ENCODE measurements at regions not wholly inside any gene's neighbourhood (a gene's known extent, or its start where the extent isn't known, plus 50 kb on each side); places are given as distances from the start of the nearest gene placed in this dataset.

- TF ChIP-seq CTCF (IDR thresholded peaks at IDR 0.05) (no peak), POLR2A (IDR thresholded peaks at IDR 0.05; ENCODE audit: low read depth) (no peak)
Measured at GRCh38 chr2:45068571-45069140, 59.4 kb upstream of the SIX2 start.

All from esophagus muscularis mucosa (tissue), 3 donors.